Spleen (tissue), 7 donors: ENCODE measurements at regions not wholly inside any gene's neighbourhood (a gene's known extent, or its start where the extent isn't known, plus 50 kb on each side); places are given as distances from the start of the nearest gene placed in this dataset.

Experiments used
- POLR2A ChIP-seq, 3 donors: fragments of 450-650 bp; IDR thresholded peaks; one replicate each; pipeline ENCODE4 v1.5.1; 2017; ENCODE audit warnings: antibody characterized with exemption in 3 of 3, mild to moderate bottlenecking in 1 of 3
- POLR2AphosphoS5 ChIP-seq, 3 donors: sonication (generic); formaldehyde crosslinking; IDR thresholded peaks; one replicate each; pipeline ENCODE4 v1.5.1; 2017; ENCODE audit warnings: antibody characterized with exemption in 3 of 3
- TF ChIP-seq, protein P1 (sequence below), 11 experiments: fragments of 200-600 bp in 7 of 11; fragments of 450-650 bp in 4 of 11; sonication (generic) in 4 of 11; IDR thresholded peaks in 8 of 11; conservative IDR thresholded peaks in 3 of 11; 1 replicate in 7 of 11; 2 replicates in 4 of 11; pipeline versions ENCODE4 v1.4.0 to v1.8.0; 2016 to 2021; ENCODE audit warnings: antibody characterized with exemption in 11 of 11, inconsistent platforms in 4 of 11, mild to moderate bottlenecking in 1 of 11
- donor health status: DM: no; HTN: no; CAD: no; lungs with moderate emphysema.
- donor health status: DM: no; HTN: no; CAD: no.
- donor health status: DM: no; HTN: no; CAD: no.

DNA sequence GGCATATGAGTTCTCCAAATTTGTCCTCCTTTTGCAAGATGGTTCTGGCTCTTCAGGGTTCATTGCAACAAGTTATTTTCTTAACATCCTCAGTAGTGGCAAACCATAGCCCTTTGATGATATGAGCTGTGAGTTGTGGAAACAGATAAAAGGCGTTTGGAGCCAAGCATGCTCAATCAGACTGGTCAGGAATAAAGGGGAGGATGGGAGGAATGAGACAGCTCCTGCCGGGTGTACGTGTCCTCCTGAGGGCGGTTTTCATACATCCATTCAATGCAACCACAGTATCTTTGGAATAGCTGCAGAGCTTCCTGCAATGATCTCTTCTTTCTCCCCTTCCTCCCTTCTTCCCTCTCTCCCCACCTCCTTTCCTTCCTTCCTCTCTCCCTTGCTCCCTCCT is 245.8 kb downstream of the GLI2 start:
- TF ChIP-seq, protein P1, sequence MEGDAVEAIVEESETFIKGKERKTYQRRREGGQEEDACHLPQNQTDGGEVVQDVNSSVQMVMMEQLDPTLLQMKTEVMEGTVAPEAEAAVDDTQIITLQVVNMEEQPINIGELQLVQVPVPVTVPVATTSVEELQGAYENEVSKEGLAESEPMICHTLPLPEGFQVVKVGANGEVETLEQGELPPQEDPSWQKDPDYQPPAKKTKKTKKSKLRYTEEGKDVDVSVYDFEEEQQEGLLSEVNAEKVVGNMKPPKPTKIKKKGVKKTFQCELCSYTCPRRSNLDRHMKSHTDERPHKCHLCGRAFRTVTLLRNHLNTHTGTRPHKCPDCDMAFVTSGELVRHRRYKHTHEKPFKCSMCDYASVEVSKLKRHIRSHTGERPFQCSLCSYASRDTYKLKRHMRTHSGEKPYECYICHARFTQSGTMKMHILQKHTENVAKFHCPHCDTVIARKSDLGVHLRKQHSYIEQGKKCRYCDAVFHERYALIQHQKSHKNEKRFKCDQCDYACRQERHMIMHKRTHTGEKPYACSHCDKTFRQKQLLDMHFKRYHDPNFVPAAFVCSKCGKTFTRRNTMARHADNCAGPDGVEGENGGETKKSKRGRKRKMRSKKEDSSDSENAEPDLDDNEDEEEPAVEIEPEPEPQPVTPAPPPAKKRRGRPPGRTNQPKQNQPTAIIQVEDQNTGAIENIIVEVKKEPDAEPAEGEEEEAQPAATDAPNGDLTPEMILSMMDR (IDR thresholded peaks at IDR 0.05 in 8 of 11, conservative IDR thresholded peaks at IDR 0.05 in 3 of 11): no peak
- TF ChIP-seq POLR2AphosphoS5 (IDR thresholded peaks at IDR 0.05) (no peak), POLR2A (IDR thresholded peaks at IDR 0.05) (no peak)
